DOHH2 (cell line): ENCODE measurements at regions not wholly inside any gene's neighbourhood (a gene's known extent, or its start where the extent isn't known, plus 50 kb on each side); places are given as distances from the start of the nearest gene placed in this dataset.

ENCODE experiments used
- H3F3A ChIP-seq: fragments of 200-600 bp; sonication (generic), shearing (Covaris generic); 2 replicates; pipeline ENCODE4 v1.6.0; 2016; ENCODE audit warnings: antibody characterized with exemption, mild to moderate bottlenecking; ENCODE audit not compliant: control insufficient read depth, insufficient read depth
- H3K27ac ChIP-seq: fragments of 200-600 bp; sonication (generic); 2 replicates; pipeline ENCODE4 v1.5.1; 2014; ENCODE audit warnings: low read depth, mild to moderate bottlenecking, low read length, moderate library complexity
- H3K27me3 ChIP-seq: fragments of 200-600 bp; sonication (generic); 2 replicates; pipeline ENCODE4 v1.6.1; 2014; ENCODE audit warnings: mild to moderate bottlenecking, low read length, mixed read lengths; ENCODE audit not compliant: control insufficient read depth
- H3K36me3 ChIP-seq: fragments of 200-600 bp; sonication (generic); 2 replicates; pipeline ENCODE4 v1.6.1; 2014; ENCODE audit warnings: mild to moderate bottlenecking, low read length, moderate library complexity, mixed read lengths; ENCODE audit not compliant: control insufficient read depth
- H3K4me1 ChIP-seq: fragments of 200-600 bp; sonication (generic); 2 replicates; pipeline ENCODE4 v1.6.1; 2014; ENCODE audit warnings: mild to moderate bottlenecking, low read length, mixed read lengths; ENCODE audit not compliant: control insufficient read depth
- H3K4me2 ChIP-seq: fragments of 200-600 bp; sonication (generic); 2 replicates; pipeline ENCODE4 v1.6.0; 2014; ENCODE audit warnings: mild to moderate bottlenecking, low read length, moderate library complexity
- H3K4me3 ChIP-seq: fragments of 200-600 bp; sonication (generic); 2 replicates; pipeline ENCODE4 v1.5.1; 2014; ENCODE audit warnings: mild to moderate bottlenecking, low read length, mixed read lengths
- H3K79me2 ChIP-seq: fragments of 200-600 bp; sonication (generic); 2 replicates; pipeline ENCODE4 v1.6.1; 2014; ENCODE audit warnings: mild to moderate bottlenecking, low read length, mixed read lengths; ENCODE audit not compliant: control insufficient read depth
- H3K9me2 ChIP-seq: fragments of 200-600 bp; sonication (generic); replicated peaks from 2 replicates; pipeline ENCODE4 v1.6.1; 2014; ENCODE audit warnings: mild to moderate bottlenecking, low read length, mixed read lengths; ENCODE audit not compliant: control insufficient read depth
- H3K9me3 ChIP-seq: fragments of 200-600 bp; sonication (generic); 2 replicates; pipeline ENCODE4 v1.6.1; 2014; ENCODE audit warnings: antibody characterized with exemption, low read length, mixed read lengths; ENCODE audit not compliant: control insufficient read depth, insufficient read depth
- H4K20me1 ChIP-seq: fragments of 200-600 bp; sonication (generic); 2 replicates; pipeline ENCODE4 v1.6.0; 2014; ENCODE audit warnings: low read depth, mild to moderate bottlenecking, antibody characterized with exemption, low read length, moderate library complexity; ENCODE audit not compliant: control insufficient read depth, insufficient read depth
- EZH2phosphoT487 ChIP-seq: fragments of 200-600 bp; sonication (generic); IDR thresholded peaks from 2 replicates; pipeline ENCODE4 v1.6.1; 2017; ENCODE audit warnings: borderline replicate concordance, mild to moderate bottlenecking, antibody characterized with exemption, low read length, moderate library complexity, mixed read lengths
- TF ChIP-seq, protein P1 (sequence below): fragments of 200-600 bp; sonication (generic); IDR thresholded peaks from one replicate; pipeline ENCODE4 v1.5.1; 2014; ENCODE audit warnings: antibody characterized with exemption, mild to moderate bottlenecking, low read depth, low read length; ENCODE audit not compliant: poor library complexity, severe bottlenecking

DNA sequence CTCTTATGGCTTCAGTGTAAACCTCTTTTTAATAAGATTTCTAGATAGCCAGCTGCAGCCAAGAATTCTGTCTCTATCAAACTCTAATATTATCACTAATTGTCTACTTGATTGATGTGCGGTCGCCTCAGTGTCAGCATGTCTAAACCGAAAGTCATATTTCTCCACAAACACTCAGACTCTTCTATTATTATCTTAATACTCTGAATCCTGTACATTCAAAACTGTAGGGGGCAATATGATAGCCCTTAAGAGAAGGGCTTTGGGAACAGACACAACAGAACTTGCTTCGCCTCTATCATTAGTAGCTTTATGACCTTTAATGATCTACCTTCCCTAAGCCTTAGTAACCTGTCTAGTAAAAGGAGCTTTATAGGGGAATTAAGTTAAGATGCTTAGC, 379.7 kb upstream of the PTCHD4 start:
- Histone ChIP-seq H3K4me3 (no peak overlapping the region), H3K9me3 (no peaks in the 10 kb centered on the region), H3K4me1 (no peaks in the 10 kb centered on the region), H4K20me1 (no peaks in the 10 kb centered on the region), H3F3A (no peaks in the 10 kb centered on the region), H3K27ac (no peak overlapping the region), H3K36me3 (no peaks in the 10 kb centered on the region), H3K79me2 (no peaks in the 10 kb centered on the region), H3K27me3 (no peaks in the 10 kb centered on the region), H3K4me2 (no peak overlapping the region), H3K9me2 (no peaks in the 10 kb centered on the region)
- no peak for TF ChIP-seq EZH2phosphoT487
- TF ChIP-seq, protein P1, sequence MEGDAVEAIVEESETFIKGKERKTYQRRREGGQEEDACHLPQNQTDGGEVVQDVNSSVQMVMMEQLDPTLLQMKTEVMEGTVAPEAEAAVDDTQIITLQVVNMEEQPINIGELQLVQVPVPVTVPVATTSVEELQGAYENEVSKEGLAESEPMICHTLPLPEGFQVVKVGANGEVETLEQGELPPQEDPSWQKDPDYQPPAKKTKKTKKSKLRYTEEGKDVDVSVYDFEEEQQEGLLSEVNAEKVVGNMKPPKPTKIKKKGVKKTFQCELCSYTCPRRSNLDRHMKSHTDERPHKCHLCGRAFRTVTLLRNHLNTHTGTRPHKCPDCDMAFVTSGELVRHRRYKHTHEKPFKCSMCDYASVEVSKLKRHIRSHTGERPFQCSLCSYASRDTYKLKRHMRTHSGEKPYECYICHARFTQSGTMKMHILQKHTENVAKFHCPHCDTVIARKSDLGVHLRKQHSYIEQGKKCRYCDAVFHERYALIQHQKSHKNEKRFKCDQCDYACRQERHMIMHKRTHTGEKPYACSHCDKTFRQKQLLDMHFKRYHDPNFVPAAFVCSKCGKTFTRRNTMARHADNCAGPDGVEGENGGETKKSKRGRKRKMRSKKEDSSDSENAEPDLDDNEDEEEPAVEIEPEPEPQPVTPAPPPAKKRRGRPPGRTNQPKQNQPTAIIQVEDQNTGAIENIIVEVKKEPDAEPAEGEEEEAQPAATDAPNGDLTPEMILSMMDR: no peak

DNA sequence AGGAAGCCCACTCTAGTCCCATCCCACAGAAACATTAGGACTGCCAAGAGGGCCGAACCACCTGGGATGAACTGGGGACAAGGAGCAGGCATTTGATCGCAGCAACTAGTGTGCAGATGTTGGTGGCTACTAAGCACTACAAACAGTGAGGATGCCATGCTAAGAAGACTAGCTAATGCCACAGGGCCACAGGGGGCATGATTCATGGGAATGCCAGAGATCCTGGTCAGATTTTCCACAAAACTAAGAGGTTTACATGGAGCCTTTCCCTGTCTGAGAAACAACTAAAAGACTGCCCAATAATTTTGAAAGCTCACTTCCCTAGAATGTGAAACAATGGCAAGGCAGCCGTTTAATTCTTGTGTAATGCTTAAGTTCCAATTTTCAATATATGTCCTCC, 375.9 kb upstream of the PTCHD4 start:
- no peaks in the 10 kb centered on the region for H3K4me1 ChIP-seq
- H3K4me3 ChIP-seq: no peak overlapping the region
- no peaks in the 10 kb centered on the region for H3K79me2 ChIP-seq
- H3K27ac ChIP-seq: no peak overlapping the region
- no peaks in the 10 kb centered on the region for H3F3A ChIP-seq
- H3K27me3 ChIP-seq: no peaks in the 10 kb centered on the region
- no peak for TF ChIP-seq EZH2phosphoT487
- TF ChIP-seq, protein P1: no peak
- no peaks in the 10 kb centered on the region for H4K20me1 ChIP-seq
- H3K9me2 ChIP-seq: no peaks in the 10 kb centered on the region
- H3K9me3 ChIP-seq: no peaks in the 10 kb centered on the region
- no peaks in the 10 kb centered on the region for H3K36me3 ChIP-seq
- no peak overlapping the region for H3K4me2 ChIP-seq

DNA sequence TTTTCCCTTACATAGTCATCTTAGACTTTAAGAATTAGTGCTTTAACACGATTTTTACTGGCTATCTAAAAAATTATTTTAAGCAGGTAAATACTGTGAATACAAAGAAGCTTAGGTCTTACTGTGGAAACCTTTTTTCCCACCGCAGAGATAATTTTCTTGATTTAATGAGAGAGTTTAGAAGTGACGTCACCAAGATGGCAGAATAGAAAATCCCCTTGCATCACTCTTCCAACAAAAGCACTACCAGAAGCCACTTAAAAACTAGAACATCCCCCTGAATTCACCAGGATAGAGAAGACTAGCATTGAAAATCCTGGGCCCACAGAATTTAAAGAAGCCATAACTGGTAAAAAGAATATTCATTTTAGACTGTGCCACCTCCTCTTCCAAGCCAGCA, 375.4 kb upstream of the PTCHD4 start:
- H3K9me3 ChIP-seq: no peaks in the 10 kb centered on the region
- no peaks in the 10 kb centered on the region for H3K27me3 ChIP-seq
- H3K36me3 ChIP-seq: no peaks in the 10 kb centered on the region
- H3K9me2 ChIP-seq: no peaks in the 10 kb centered on the region
- no peaks in the 10 kb centered on the region for H3K79me2 ChIP-seq
- no peak overlapping the region for H3K4me3 ChIP-seq
- H4K20me1 ChIP-seq: no peaks in the 10 kb centered on the region
- H3K4me2 ChIP-seq: no peak overlapping the region
- H3F3A ChIP-seq: no peaks in the 10 kb centered on the region
- no peak for TF ChIP-seq EZH2phosphoT487
- TF ChIP-seq, protein P1: no peak
- no peaks in the 10 kb centered on the region for H3K4me1 ChIP-seq
- no peak overlapping the region for H3K27ac ChIP-seq

DNA sequence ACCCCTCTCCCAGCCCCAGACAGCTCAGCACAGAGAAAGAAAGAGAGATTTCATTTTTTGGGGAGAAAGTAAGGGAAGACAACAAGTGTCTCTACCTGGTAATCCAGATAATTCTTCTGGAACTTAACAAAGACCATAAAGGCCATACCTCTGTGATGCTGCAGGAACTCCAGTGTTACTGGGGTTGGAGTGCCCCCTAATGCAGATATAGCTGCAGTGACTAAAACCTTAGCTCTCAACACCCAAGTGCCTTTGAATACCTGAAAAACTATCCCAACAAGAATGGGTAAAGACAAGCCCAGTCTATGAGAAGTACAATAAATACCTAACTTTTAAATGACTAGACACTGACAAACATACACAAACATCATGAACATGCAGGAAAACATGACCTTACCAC, 365.3 kb upstream of the PTCHD4 start:
- no peak overlapping the region for H3K27ac ChIP-seq
- no peaks in the 10 kb centered on the region for H3K4me1 ChIP-seq
- TF ChIP-seq, protein P1: no peak
- no peak for TF ChIP-seq EZH2phosphoT487
- no peaks in the 10 kb centered on the region for H3K79me2 ChIP-seq
- H3K4me3 ChIP-seq: no peak overlapping the region
- H3F3A ChIP-seq: no peaks in the 10 kb centered on the region
- no peaks in the 10 kb centered on the region for H3K36me3 ChIP-seq
- no peak overlapping the region for H3K4me2 ChIP-seq
- no peaks in the 10 kb centered on the region for H3K9me2 ChIP-seq
- no peaks in the 10 kb centered on the region for H4K20me1 ChIP-seq
- H3K9me3 ChIP-seq: no peaks in the 10 kb centered on the region
- H3K27me3 ChIP-seq: no peaks in the 10 kb centered on the region
